ENCODE measurements at regions not wholly inside any gene's neighbourhood (a gene's known extent, or its start where the extent isn't known, plus 50 kb on each side); places are given as distances from the start of the nearest gene placed in this dataset.

- Histone ChIP-seq H3K9me3 (ENCODE audit: control insufficient read depth, insufficient read depth, low read length) (no peaks in the 10 kb centered on the region), H3K4me3 (ENCODE audit: low read depth, low read length) (no peak overlapping the region), H3K27me3 (ENCODE audit: control insufficient read depth, insufficient read depth, low read length) (peaks cover 7% of the 10 kb centered on the region), H3K27ac (ENCODE audit: low read depth, low read length) (no peak overlapping the region)
- ChIA-PET CTCF (interaction anchor here (0.6 kb wide), 1 partner anchor 260 kb away, joined by 4 read pairs; no protein-coding TSS in a partner anchor), POLR2A (no interaction called here)
- no peak for DNase-seq (ENCODE audit: low read depth, low spot score)
- no peak for TF ChIP-seq CTCF (IDR thresholded peaks at IDR 0.05; ENCODE audit: low read depth, low read length)
Observed at GRCh38 chr18:76662626-76663025, 159.7 kb upstream of the ZNF236 start.

GRCh38 chr18:76660571-76661192, 161.7 kb upstream of the ZNF236 start:
- POLR2A ChIA-PET = no interaction called here

GRCh38 chr18:76658627-76659026, 163.6 kb upstream of the ZNF516 start:
- DNase-seq (ENCODE audit: low read depth, low spot score) = no peak
- no peak overlapping the region for H3K27ac ChIP-seq (ENCODE audit: low read depth, low read length)
- peak; percentile 41 for TF ChIP-seq CTCF (IDR thresholded peaks at IDR 0.05; ENCODE audit: low read depth, low read length)
- ChIA-PET CTCF (interaction anchor here (0.7 to 1.0 kb wide), 2 partner anchors 9 to 260 kb away, joined by 3 to 6 read pairs; no protein-coding TSS in a partner anchor), POLR2A (no interaction called here)
- H3K9me3 ChIP-seq (ENCODE audit: control insufficient read depth, insufficient read depth, low read length) = no peaks in the 10 kb centered on the region
- H3K27me3 ChIP-seq (ENCODE audit: control insufficient read depth, insufficient read depth, low read length) = peaks cover 27% of the 10 kb centered on the region
- H3K4me3 ChIP-seq (ENCODE audit: low read depth, low read length) = no peak overlapping the region

More at GRCh38 chr18:76660571-76661192, 161.7 kb upstream of the ZNF236 start:
- TF ChIP-seq CTCF (IDR thresholded peaks at IDR 0.05; ENCODE audit: low read depth, low read length) = no peak
- CTCF ChIA-PET = no interaction called here
- no peak for DNase-seq (ENCODE audit: low read depth, low spot score)
- Histone ChIP-seq H3K4me3 (ENCODE audit: low read depth, low read length) (no peak overlapping the region), H3K9me3 (ENCODE audit: control insufficient read depth, insufficient read depth, low read length) (no peaks in the 10 kb centered on the region), H3K27ac (ENCODE audit: low read depth, low read length) (no peak overlapping the region), H3K27me3 (ENCODE audit: control insufficient read depth, insufficient read depth, low read length) (peaks cover 18% of the 10 kb centered on the region)

- Histone ChIP-seq H3K27me3 (ENCODE audit: control insufficient read depth, insufficient read depth, low read length) (peaks cover 32% of the 10 kb centered on the region), H3K4me3 (ENCODE audit: low read depth, low read length) (no peak overlapping the region), H3K9me3 (ENCODE audit: control insufficient read depth, insufficient read depth, low read length) (no peaks in the 10 kb centered on the region), H3K27ac (ENCODE audit: low read depth, low read length) (no peak overlapping the region)
- DNase-seq (ENCODE audit: low read depth, low spot score) = no peak
- no peak for TF ChIP-seq CTCF (IDR thresholded peaks at IDR 0.05; ENCODE audit: low read depth, low read length)
- POLR2A ChIA-PET = no interaction called here
- CTCF ChIA-PET = interaction anchor here (0.5 to 1.7 kb wide), 5 partner anchors 9 to 260 kb away, joined by 3 to 6 read pairs (median 3); no protein-coding TSS in a partner anchor
Observed at GRCh38 chr18:76657911-76658470, 162.9 kb upstream of the ZNF516 start.

Data from AG04450 (cell line).